Neural cell (in vitro differentiated cells): ENCODE measurements at regions not wholly inside any gene's neighbourhood (a gene's known extent, or its start where the extent isn't known, plus 50 kb on each side); places are given as distances from the start of the nearest gene placed in this dataset.

ENCODE experiments used
- EP300 ChIP-seq: fragments of 450-650 bp; conservative IDR thresholded peaks from 2 replicates; pipeline ENCODE4 v1.6.1; 2014; ENCODE audit warnings: antibody characterized with exemption, mild to moderate bottlenecking, moderate library complexity; ENCODE audit not compliant: poor library complexity, severe bottlenecking
- EZH2 ChIP-seq: fragments of 200-600, 300-800 bp; shearing (Covaris generic), sonication (generic); IDR thresholded peaks from 2 replicates; pipeline ENCODE4 v1.6.1; 2014; ENCODE audit warnings: antibody characterized with exemption, low read length, borderline replicate concordance, mild to moderate bottlenecking; ENCODE audit not compliant: insufficient read depth, poor library complexity, severe bottlenecking
- MXI1 ChIP-seq: fragments of 450-650 bp; conservative IDR thresholded peaks from 2 replicates; pipeline ENCODE4 v1.6.1; 2014; ENCODE audit warnings: antibody characterized with exemption, mild to moderate bottlenecking; ENCODE audit not compliant: poor library complexity, severe bottlenecking
- POLR2AphosphoS5 ChIP-seq: IDR thresholded peaks from 2 replicates; pipeline ENCODE4 v1.6.1; 2012
- RAD21 ChIP-seq: fragments of 450-650 bp; conservative IDR thresholded peaks from 2 replicates; pipeline ENCODE4 v1.6.1; 2014; ENCODE audit warnings: antibody characterized with exemption, mild to moderate bottlenecking, moderate library complexity
- SMC3 ChIP-seq: fragments of 450-650 bp; conservative IDR thresholded peaks from 2 replicates; pipeline ENCODE4 v1.6.1; 2014; ENCODE audit warnings: antibody characterized with exemption, mild to moderate bottlenecking, moderate library complexity; ENCODE audit not compliant: poor library complexity
- TF ChIP-seq, protein P1 (sequence below): IDR thresholded peaks from 2 replicates; pipeline ENCODE4 v1.6.1; 2012; ENCODE audit warnings: borderline replicate concordance
- TF ChIP-seq, protein P2 (sequence below): fragments of 450-650 bp; IDR thresholded peaks from 2 replicates; pipeline ENCODE4 v1.5.1; 2014; ENCODE audit warnings: antibody characterized with exemption, mild to moderate bottlenecking, moderate library complexity; ENCODE audit not compliant: poor library complexity, severe bottlenecking

DNA sequence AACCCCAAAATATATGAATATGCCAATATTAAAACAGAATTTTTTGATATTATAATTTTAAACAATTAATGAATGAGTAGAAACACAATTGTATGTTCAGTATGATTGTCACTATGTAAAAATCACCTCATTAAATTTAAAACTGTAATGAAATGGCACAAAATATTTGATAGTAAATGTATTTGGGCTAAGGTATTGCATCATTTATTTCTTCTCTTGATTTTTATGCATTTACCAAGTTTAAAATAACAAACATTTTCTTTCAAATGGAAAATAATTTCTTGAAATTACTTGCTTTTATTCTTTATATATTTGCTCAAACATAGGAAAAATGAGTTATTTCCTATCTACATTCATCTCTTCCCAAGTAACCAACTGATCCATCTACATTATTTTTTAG lies 782.6 kb downstream of the KCNJ3 start:
- TF ChIP-seq EP300: no peak
- no peak for TF ChIP-seq EZH2
- TF ChIP-seq, protein P1, sequence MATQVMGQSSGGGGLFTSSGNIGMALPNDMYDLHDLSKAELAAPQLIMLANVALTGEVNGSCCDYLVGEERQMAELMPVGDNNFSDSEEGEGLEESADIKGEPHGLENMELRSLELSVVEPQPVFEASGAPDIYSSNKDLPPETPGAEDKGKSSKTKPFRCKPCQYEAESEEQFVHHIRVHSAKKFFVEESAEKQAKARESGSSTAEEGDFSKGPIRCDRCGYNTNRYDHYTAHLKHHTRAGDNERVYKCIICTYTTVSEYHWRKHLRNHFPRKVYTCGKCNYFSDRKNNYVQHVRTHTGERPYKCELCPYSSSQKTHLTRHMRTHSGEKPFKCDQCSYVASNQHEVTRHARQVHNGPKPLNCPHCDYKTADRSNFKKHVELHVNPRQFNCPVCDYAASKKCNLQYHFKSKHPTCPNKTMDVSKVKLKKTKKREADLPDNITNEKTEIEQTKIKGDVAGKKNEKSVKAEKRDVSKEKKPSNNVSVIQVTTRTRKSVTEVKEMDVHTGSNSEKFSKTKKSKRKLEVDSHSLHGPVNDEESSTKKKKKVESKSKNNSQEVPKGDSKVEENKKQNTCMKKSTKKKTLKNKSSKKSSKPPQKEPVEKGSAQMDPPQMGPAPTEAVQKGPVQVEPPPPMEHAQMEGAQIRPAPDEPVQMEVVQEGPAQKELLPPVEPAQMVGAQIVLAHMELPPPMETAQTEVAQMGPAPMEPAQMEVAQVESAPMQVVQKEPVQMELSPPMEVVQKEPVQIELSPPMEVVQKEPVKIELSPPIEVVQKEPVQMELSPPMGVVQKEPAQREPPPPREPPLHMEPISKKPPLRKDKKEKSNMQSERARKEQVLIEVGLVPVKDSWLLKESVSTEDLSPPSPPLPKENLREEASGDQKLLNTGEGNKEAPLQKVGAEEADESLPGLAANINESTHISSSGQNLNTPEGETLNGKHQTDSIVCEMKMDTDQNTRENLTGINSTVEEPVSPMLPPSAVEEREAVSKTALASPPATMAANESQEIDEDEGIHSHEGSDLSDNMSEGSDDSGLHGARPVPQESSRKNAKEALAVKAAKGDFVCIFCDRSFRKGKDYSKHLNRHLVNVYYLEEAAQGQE: no peak
- TF ChIP-seq, protein P2, sequence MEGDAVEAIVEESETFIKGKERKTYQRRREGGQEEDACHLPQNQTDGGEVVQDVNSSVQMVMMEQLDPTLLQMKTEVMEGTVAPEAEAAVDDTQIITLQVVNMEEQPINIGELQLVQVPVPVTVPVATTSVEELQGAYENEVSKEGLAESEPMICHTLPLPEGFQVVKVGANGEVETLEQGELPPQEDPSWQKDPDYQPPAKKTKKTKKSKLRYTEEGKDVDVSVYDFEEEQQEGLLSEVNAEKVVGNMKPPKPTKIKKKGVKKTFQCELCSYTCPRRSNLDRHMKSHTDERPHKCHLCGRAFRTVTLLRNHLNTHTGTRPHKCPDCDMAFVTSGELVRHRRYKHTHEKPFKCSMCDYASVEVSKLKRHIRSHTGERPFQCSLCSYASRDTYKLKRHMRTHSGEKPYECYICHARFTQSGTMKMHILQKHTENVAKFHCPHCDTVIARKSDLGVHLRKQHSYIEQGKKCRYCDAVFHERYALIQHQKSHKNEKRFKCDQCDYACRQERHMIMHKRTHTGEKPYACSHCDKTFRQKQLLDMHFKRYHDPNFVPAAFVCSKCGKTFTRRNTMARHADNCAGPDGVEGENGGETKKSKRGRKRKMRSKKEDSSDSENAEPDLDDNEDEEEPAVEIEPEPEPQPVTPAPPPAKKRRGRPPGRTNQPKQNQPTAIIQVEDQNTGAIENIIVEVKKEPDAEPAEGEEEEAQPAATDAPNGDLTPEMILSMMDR: no peak
- no peak for TF ChIP-seq MXI1
- no peak for TF ChIP-seq POLR2AphosphoS5
- TF ChIP-seq SMC3: no peak
- TF ChIP-seq RAD21: no peak
